Thyroid gland (tissue), 4 donors: ENCODE measurements at regions not wholly inside any gene's neighbourhood (a gene's known extent, or its start where the extent isn't known, plus 50 kb on each side); places are given as distances from the start of the nearest gene placed in this dataset.

Experiments used
- DNase-seq, 2 donors: peaks; one replicate each; pipeline ENCODE4 v3.0.0-alpha.2; 2019
- H3K27ac ChIP-seq, 3 donors: fragments of 200-600 bp; sonication (generic); 1 replicate in 2 of 3; 2 replicates in 1 of 3; pipeline ENCODE4 v1.5.1; 2016 to 2019; ENCODE audit warnings: mild to moderate bottlenecking in 1 of 3, moderate library complexity in 1 of 3
- H3K27me3 ChIP-seq: fragments of 200-600 bp; sonication (generic); one replicate; pipeline ENCODE4 v1.5.1; 2019
- H3K36me3 ChIP-seq, 2 donors: fragments of 200-600 bp; sonication (generic); one replicate each; pipeline ENCODE4 v1.5.1; 2016 to 2019
- H3K4me1 ChIP-seq, 2 donors: fragments of 200-600 bp; sonication (generic); one replicate each; pipeline ENCODE4 v1.5.1; 2017 to 2019
- H3K4me3 ChIP-seq, 3 donors: fragments of 200-600 bp; sonication (generic); replicated peaks in 1 of 3; 1 replicate in 2 of 3; 2 replicates in 1 of 3; pipeline ENCODE4 v1.5.1; 2016; ENCODE audit warnings: mild to moderate bottlenecking in 1 of 3
- H3K9me3 ChIP-seq: fragments of 200-600 bp; sonication (generic); one replicate; pipeline ENCODE4 v1.5.1; 2017
- CTCF ChIP-seq, 6 experiments: fragments of 200-600 bp in 3 of 6; fragments of 450-650 bp in 3 of 6; sonication (generic) in 3 of 6; IDR thresholded peaks; one replicate each; pipeline ENCODE4 v1.5.1; 2016 to 2019; ENCODE audit warnings: antibody characterized with exemption in 6 of 6, mild to moderate bottlenecking in 2 of 6, inconsistent platforms in 1 of 6, moderate library complexity in 1 of 6
- POLR2A ChIP-seq, 2 donors: fragments of 450-650 bp; IDR thresholded peaks; one replicate each; pipeline ENCODE4 v1.6.1; 2017; ENCODE audit warnings: antibody characterized with exemption in 2 of 2, mild to moderate bottlenecking in 2 of 2, moderate library complexity in 1 of 2
- WGBS, 2 donors: methylation state at CpG; one replicate each; pipeline ENCODE4 v1.1.5; 2017; 5-methylcytosine and 5-hydroxymethylcytosine counted together
- intact Hi-C: fragments of 100-400 bp; cut with DNase I; formaldehyde crosslinking; loops from one replicate; pipeline ENCODE4 v1.15.1; 2023

GRCh38 chr13:39945226-39945625 lies 289.8 kb downstream of the COG6 start:
- TF ChIP-seq POLR2A (IDR thresholded peaks at IDR 0.05): no peak
- no peak for TF ChIP-seq CTCF (IDR thresholded peaks at IDR 0.05)
- Histone ChIP-seq H3K27ac (no peak overlapping the region), H3K4me3 (no peak overlapping the region), H3K4me1 (peaks cover 7 to 9% of the 10 kb centered on the region in 2 donors), H3K36me3 (no peaks in the 10 kb centered on the region), H3K27me3 (no peaks in the 10 kb centered on the region), H3K9me3 (no peaks in the 10 kb centered on the region)
- WGBS, 2 donors: 19 to 30% methylated on average over 3 to 4 of the region's 4 CpGs
- peak; percentile 36 to 38 for DNase-seq
- intact Hi-C loops: loop anchor here (10.0 kb wide), 1 partner anchor 740 kb away; no protein-coding TSS in a partner anchor

- Histone ChIP-seq H3K4me1 (peaks cover 7 to 9% of the 10 kb centered on the region in 2 donors), H3K27ac (no peak overlapping the region), H3K4me3 (no peak overlapping the region), H3K36me3 (no peaks in the 10 kb centered on the region), H3K9me3 (no peaks in the 10 kb centered on the region), H3K27me3 (no peaks in the 10 kb centered on the region)
- no peak for DNase-seq
- 93 to 96% methylated on average over 1 of the region's 1 CpG for WGBS, 2 donors
- TF ChIP-seq CTCF (IDR thresholded peaks at IDR 0.05): no peak
- no peak for TF ChIP-seq POLR2A (IDR thresholded peaks at IDR 0.05)
- intact Hi-C loops: loop anchor here (10.0 kb wide), 1 partner anchor 738 kb away; no protein-coding TSS in a partner anchor
Observed at GRCh38 chr13:39946769-39947168, 291.3 kb downstream of the COG6 start.

GRCh38 chr13:39951301-39951700 lies 295.8 kb downstream of the COG6 start:
- Histone ChIP-seq H3K27me3 (no peaks in the 10 kb centered on the region), H3K27ac (no peak overlapping the region), H3K4me3 (no peak overlapping the region), H3K4me1 (no peaks in the 10 kb centered on the region), H3K36me3 (no peaks in the 10 kb centered on the region), H3K9me3 (no peaks in the 10 kb centered on the region)
- DNase-seq: no peak
- WGBS, 2 donors: 79 to 91% methylated on average over 3 of the region's 3 CpGs
- no peak for TF ChIP-seq CTCF (IDR thresholded peaks at IDR 0.05)
- intact Hi-C loops: no loop called here

GRCh38 chr13:39952249-39953233 lies 297.1 kb downstream of the COG6 start:
- TF ChIP-seq POLR2A (IDR thresholded peaks at IDR 0.05) (no peak), CTCF (IDR thresholded peaks at IDR 0.05) (no peak)
- Histone ChIP-seq H3K4me1 (no peaks in the 10 kb centered on the region), H3K36me3 (no peaks in the 10 kb centered on the region), H3K9me3 (no peaks in the 10 kb centered on the region), H3K27ac (no peak overlapping the region), H3K27me3 (no peaks in the 10 kb centered on the region), H3K4me3 (no peak overlapping the region)
- DNase-seq: no peak
- WGBS, 2 donors: 48 to 60% methylated on average over 4 of the region's 4 CpGs
- intact Hi-C loops: no loop called here

- intact Hi-C loops: no loop called here
- no peak for TF ChIP-seq POLR2A (IDR thresholded peaks at IDR 0.05)
- TF ChIP-seq CTCF (IDR thresholded peaks at IDR 0.05): no peak
- no peaks in the 10 kb centered on the region for H3K27me3 ChIP-seq
- H3K4me3 ChIP-seq: no peak overlapping the region
- H3K4me1 ChIP-seq: no peaks in the 10 kb centered on the region
- no peaks in the 10 kb centered on the region for H3K36me3 ChIP-seq
- no peaks in the 10 kb centered on the region for H3K9me3 ChIP-seq
- WGBS, 2 donors: 71 to 84% methylated on average over 4 of the region's 4 CpGs
- DNase-seq: no peak
- H3K27ac ChIP-seq: no peak overlapping the region
Observed at GRCh38 chr13:39954476-39954875, 299.0 kb downstream of the COG6 start.
